H1 (cell line): ENCODE measurements at regions not wholly inside any gene's neighbourhood (a gene's known extent, or its start where the extent isn't known, plus 50 kb on each side); places are given as distances from the start of the nearest gene placed in this dataset.

ENCODE experiments used
- CTCF ChIA-PET: fragments of 300-600 bp; sonication (Branson Sonifier 250); formaldehyde crosslinking; loops from one replicate; lab custom pipeline; 2021; ENCODE audit not compliant: partially characterized antibody; lab: Charles Lee
- POLR2A ChIA-PET: fragments of 300-600 bp; sonication (Branson Sonifier 250); formaldehyde crosslinking; loops from one replicate; lab custom pipeline; 2021; ENCODE audit warnings: inconsistent platforms; ENCODE audit not compliant: partially characterized antibody; lab: Charles Lee
- DNase-seq, 2 experiments: peaks; one replicate each; pipeline versions ENCODE4 v3.0.0 to v3.0.0-alpha.2; 2010 to 2022; ENCODE audit warnings: low spot score in 2 of 2, low read depth in 1 of 2, mixed read lengths in 1 of 2
- FAIRE-seq: peaks from 2 replicates; lab custom pipeline; 2011; peaks lifted over from hg19 to GRCh38; lab: Jason Lieb, UNC
- H2AFZ ChIP-seq: 2 replicates; pipeline ENCODE4 v1.8.1; 2012; ENCODE audit warnings: low read length, inconsistent platforms
- H2AK5ac ChIP-seq: 2 replicates; pipeline ENCODE4 v1.6.1; 2013; ENCODE audit warnings: low read depth, low read length
- H2BK120ac ChIP-seq: replicated peaks from 2 replicates; pipeline ENCODE3; 2013; ENCODE audit warnings: low read depth, low read length, inconsistent platforms
- H2BK12ac ChIP-seq: 2 replicates; pipeline ENCODE4 v1.6.1; 2013; ENCODE audit warnings: low read depth, low read length
- H2BK15ac ChIP-seq: 2 replicates; pipeline ENCODE4 v1.6.1; 2013; ENCODE audit warnings: low read length
- H2BK20ac ChIP-seq: 2 replicates; pipeline ENCODE4 v1.6.1; 2013; ENCODE audit warnings: low read length
- H2BK5ac ChIP-seq: 2 replicates; pipeline ENCODE4 v1.6.1; 2013; ENCODE audit warnings: low read depth, low read length
- H3K14ac ChIP-seq: 2 replicates; pipeline ENCODE4 v1.6.1; 2013; ENCODE audit warnings: inconsistent platforms; ENCODE audit not compliant: insufficient read length
- H3K18ac ChIP-seq: 2 replicates; pipeline ENCODE4 v1.6.1; 2013; ENCODE audit warnings: low read length; ENCODE audit errors: extremely low read depth
- H3K23ac ChIP-seq: 2 replicates; pipeline ENCODE4 v1.6.1; 2013; ENCODE audit warnings: inconsistent platforms; ENCODE audit not compliant: insufficient read length
- H3K23me2 ChIP-seq: 2 replicates; pipeline ENCODE4 v1.6.1; 2013; ENCODE audit warnings: low read depth, low read length
- H3K27ac ChIP-seq: 2 replicates; pipeline ENCODE4 v1.6.1; 2011; ENCODE audit warnings: low read depth, low read length, inconsistent platforms
- H3K27me3 ChIP-seq, 4 experiments: replicated peaks in 1 of 4; 1 replicate in 1 of 4; 2 replicates in 3 of 4; pipeline versions ENCODE4 v1.6.1 to v1.8.1; 2011 to 2013; ENCODE audit warnings: low read length in 3 of 4, mild to moderate bottlenecking in 3 of 4, inconsistent platforms in 2 of 4, mixed read lengths in 2 of 4, moderate library complexity in 1 of 4; ENCODE audit not compliant: control insufficient read depth in 3 of 4, insufficient read depth in 3 of 4; ENCODE audit errors: extremely low read depth in 1 of 4
- H3K36me3 ChIP-seq, 4 experiments: 2 replicates each; pipeline versions ENCODE4 v1.6.1 to v1.8.1; 2011 to 2013; ENCODE audit warnings: mild to moderate bottlenecking in 4 of 4, low read length in 3 of 4, moderate library complexity in 2 of 4, control low read depth in 1 of 4, inconsistent platforms in 1 of 4; ENCODE audit not compliant: insufficient read depth in 4 of 4, control insufficient read depth in 2 of 4
- H3K4ac ChIP-seq: replicated peaks from 2 replicates; pipeline ENCODE3; 2013; ENCODE audit warnings: low read length, low read depth, mixed read lengths, inconsistent platforms; ENCODE audit not compliant: insufficient read length
- H3K4me1 ChIP-seq, 4 experiments: replicated peaks in 1 of 4; 1 replicate in 1 of 4; 2 replicates in 3 of 4; pipeline versions ENCODE4 v1.6.1 to v1.8.1; 2011 to 2013; ENCODE audit warnings: low read length in 3 of 4, inconsistent platforms in 2 of 4, mixed read lengths in 1 of 4; ENCODE audit not compliant: insufficient read depth in 4 of 4, control insufficient read depth in 3 of 4
- H3K4me2 ChIP-seq, 2 experiments: 2 replicates each; pipeline versions ENCODE4 v1.6.1 to v1.8.1; 2011 to 2013; ENCODE audit warnings: low read depth in 2 of 2, low read length in 2 of 2, control low read depth in 1 of 2, inconsistent platforms in 1 of 2, mild to moderate bottlenecking in 1 of 2; ENCODE audit not compliant: insufficient read depth in 1 of 2
- H3K4me3 ChIP-seq, 4 experiments: fragments of 200-600, 300-600 bp in 1 of 4; sonication (generic), shearing (Covaris generic), sonication (Bioruptor Twin) in 1 of 4; 2 replicates each; pipeline versions ENCODE4 v1.5.1 to v1.8.1; 2011 to 2016; ENCODE audit warnings: low read length in 4 of 4, low read depth in 3 of 4, control low read depth in 2 of 4, inconsistent platforms in 2 of 4, mild to moderate bottlenecking in 2 of 4, mixed read lengths in 1 of 4, moderate library complexity in 1 of 4; ENCODE audit not compliant: insufficient read depth in 2 of 4; ENCODE audit errors: extremely low read depth in 1 of 4
- H3K56ac ChIP-seq: replicated peaks from 2 replicates; pipeline ENCODE3; 2013; ENCODE audit warnings: low read depth, mild to moderate bottlenecking, mixed read lengths, low read length, inconsistent platforms; ENCODE audit not compliant: insufficient read length
- H3K79me1 ChIP-seq: 2 replicates; pipeline ENCODE4 v1.6.1; 2013; ENCODE audit warnings: low read depth, low read length, control low read depth
- H3K79me2 ChIP-seq, 2 experiments: 2 replicates each; pipeline versions ENCODE4 v1.6.1 to v1.8.1; 2012 to 2013; ENCODE audit warnings: low read length in 2 of 2, mild to moderate bottlenecking in 2 of 2, inconsistent platforms in 1 of 2; ENCODE audit not compliant: insufficient read depth in 2 of 2, control insufficient read depth in 1 of 2
- H3K9ac ChIP-seq, 4 experiments: replicated peaks in 1 of 4; 1 replicate in 1 of 4; 2 replicates in 3 of 4; pipeline versions ENCODE4 v1.6.1 to v1.8.1; 2011 to 2013; ENCODE audit warnings: low read depth in 3 of 4, low read length in 3 of 4, control low read depth in 2 of 4, mild to moderate bottlenecking in 2 of 4, moderate library complexity in 2 of 4, inconsistent platforms in 1 of 4; ENCODE audit errors: extremely low read depth in 1 of 4
- H3K9me3 ChIP-seq, 2 experiments: 2 replicates each; pipeline versions ENCODE4 v1.6.1 to v1.8.1; 2012 to 2013; ENCODE audit warnings: mild to moderate bottlenecking in 2 of 2, moderate library complexity in 2 of 2, control low read depth in 1 of 2, inconsistent platforms in 1 of 2, low read depth in 1 of 2, low read length in 1 of 2, mixed read lengths in 1 of 2; ENCODE audit not compliant: insufficient read depth in 2 of 2
- H4K20me1 ChIP-seq, 2 experiments: replicated peaks in 1 of 2; 2 replicates each; pipeline versions ENCODE3 to v1.8.1; 2011 to 2013; ENCODE audit warnings: inconsistent platforms in 2 of 2, low read length in 2 of 2, mild to moderate bottlenecking in 1 of 2; ENCODE audit not compliant: insufficient read depth in 2 of 2, control insufficient read depth in 1 of 2
- H4K5ac ChIP-seq: 2 replicates; pipeline ENCODE4 v1.6.1; 2013; ENCODE audit warnings: low read length, low read depth, mixed read lengths, inconsistent platforms; ENCODE audit not compliant: insufficient read length
- H4K8ac ChIP-seq: 2 replicates; pipeline ENCODE4 v1.8.0; 2013; ENCODE audit warnings: mild to moderate bottlenecking, moderate library complexity, low read length, inconsistent platforms; ENCODE audit not compliant: insufficient read depth; ENCODE audit errors: extremely low read depth
- H4K91ac ChIP-seq: replicated peaks from 2 replicates; pipeline ENCODE3; 2013; ENCODE audit warnings: low read length, mixed read lengths, inconsistent platforms; ENCODE audit not compliant: insufficient read length
- CBX5 ChIP-seq: fragments of 300-800, 300-1000 bp; sonication (generic); IDR thresholded peaks from 2 replicates; pipeline ENCODE4 v1.7.1; 2016; ENCODE audit warnings: antibody characterized with exemption, low read length, low read depth
- KDM5A ChIP-seq: fragments of 200-600 bp; IDR thresholded peaks from 2 replicates; pipeline ENCODE4 v1.7.1; 2012; ENCODE audit warnings: mild to moderate bottlenecking, low read length, inconsistent platforms, mixed read lengths
- SP1 ChIP-seq: IDR thresholded peaks from 2 replicates; pipeline ENCODE4 v1.6.1; 2011; ENCODE audit warnings: low read depth, low read length
- SRF ChIP-seq: IDR thresholded peaks from 2 replicates; pipeline ENCODE4 v1.6.1; 2011; ENCODE audit warnings: mild to moderate bottlenecking, low read depth, low read length, moderate library complexity
- WGBS, 2 experiments: shearing (Covaris generic) in 1 of 2; methylation state at CpG; one replicate each; pipeline versions ENCODE4 v1.1.6 to v1.1.7; 2013 to 2015; ENCODE audit warnings: low lambda C conversion rate in 2 of 2, mixed read lengths in 2 of 2, inconsistent platforms in 1 of 2, low coverage in 1 of 2, missing lambda C conversion rate in 1 of 2; ENCODE audit not compliant: insufficient replicate concordance in 2 of 2, insufficient coverage in 1 of 2, insufficient read length in 1 of 2; ENCODE audit errors: extremely low coverage in 1 of 2, missing lambda C conversion rate in 1 of 2; 5-methylcytosine and 5-hydroxymethylcytosine counted together
- TF ChIP-seq, protein P1 (sequence below): IDR thresholded peaks from 2 replicates; pipeline ENCODE4 v1.6.1; 2012; ENCODE audit warnings: inconsistent platforms

DNA sequence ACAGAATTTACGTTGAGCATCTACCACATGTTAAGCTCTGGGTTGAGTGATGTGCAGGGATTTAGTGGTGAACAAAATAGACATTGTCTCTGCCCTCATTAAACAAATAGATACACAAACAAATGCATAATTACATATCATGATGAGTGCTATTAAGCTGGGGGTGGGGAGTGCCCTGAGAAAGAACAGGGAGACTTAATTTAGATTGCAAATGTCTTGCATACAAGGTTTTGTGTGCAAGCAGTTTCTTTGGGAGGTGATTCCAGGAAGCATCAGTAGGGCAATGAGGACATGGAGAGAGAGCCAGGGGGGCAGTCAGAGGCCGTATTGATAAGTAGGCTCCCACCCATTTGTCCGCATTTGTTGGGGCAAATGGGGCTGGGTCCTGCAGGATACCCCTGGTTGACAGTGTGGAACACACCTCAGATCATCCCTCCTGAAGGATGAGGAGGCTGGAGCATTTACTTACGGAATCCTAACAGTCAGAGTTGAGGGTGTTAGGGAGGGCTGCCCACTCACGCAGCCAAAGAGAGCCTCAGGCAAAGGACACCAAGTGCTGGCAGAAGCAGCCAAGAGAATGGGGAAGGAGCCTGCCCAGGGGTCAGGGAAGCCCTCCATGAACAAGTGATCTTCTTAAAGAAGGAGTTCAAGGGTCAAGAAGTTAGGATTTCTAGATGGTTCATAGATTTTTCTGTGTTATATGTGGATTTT lies 245.9 kb downstream of the BCOR start:
- 60% methylated on average over 5 of the region's 5 CpGs; no CpG with 5 or more reads in 1 of the 2 experiments for WGBS, 2 experiments
- no peaks in the 10 kb centered on the region for H3K79me2 ChIP-seq
- CTCF ChIA-PET: interaction anchor here (0.6 to 2.5 kb wide), 5 partner anchors 12 to 156 kb away, joined by 3 to 7 read pairs (median 4); no protein-coding TSS in a partner anchor

More for the DNA sequence above, 245.9 kb downstream of the BCOR start:
- no peak overlapping the region for H2BK20ac ChIP-seq
- H4K8ac ChIP-seq: no peak overlapping the region
- no peak overlapping the region for H2BK15ac ChIP-seq
- H3K4me2 ChIP-seq: no peak overlapping the region
- H3K4ac ChIP-seq: no peak overlapping the region
- peaks cover 2 to 23% (median 16%) of the 10 kb centered on the region in 4 experiments; a peak in 5 of 7 replicates for H3K4me1 ChIP-seq
- DNase-seq (no peak), FAIRE-seq (no peak)
- H2AK5ac ChIP-seq: no peak overlapping the region
- no peaks in the 10 kb centered on the region for H3K9me3 ChIP-seq
- H2BK120ac ChIP-seq: no peak overlapping the region
- H2AFZ ChIP-seq: no peak overlapping the region
- peak overlapping the region; percentile 71 for H3K18ac ChIP-seq
- peak overlapping the region; percentile 48 for H4K91ac ChIP-seq
- no peaks in the 10 kb centered on the region for H3K36me3 ChIP-seq
- 0 out of 2 replicates have a peak, but pooled peaks cover 1% of the 10 kb centered on the region for H3K23me2 ChIP-seq
- no peaks in the 10 kb centered on the region for H3K79me1 ChIP-seq
- H3K27ac ChIP-seq: no peak overlapping the region
- POLR2A ChIA-PET: interaction anchor here (1.1 kb wide), 1 partner anchor 8 kb away, joined by 3 read pairs; no protein-coding TSS in a partner anchor
- no peak overlapping the region for H2BK5ac ChIP-seq
- H3K56ac ChIP-seq: no peak overlapping the region
- H2BK12ac ChIP-seq: peak overlapping the region; percentile 84; the same call in 1 of the 2 replicates
- TF ChIP-seq, protein P1, sequence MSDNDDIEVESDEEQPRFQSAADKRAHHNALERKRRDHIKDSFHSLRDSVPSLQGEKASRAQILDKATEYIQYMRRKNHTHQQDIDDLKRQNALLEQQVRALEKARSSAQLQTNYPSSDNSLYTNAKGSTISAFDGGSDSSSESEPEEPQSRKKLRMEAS: no peak
- TF ChIP-seq SP1 (no peak), CBX5 (no peak), KDM5A (no peak), SRF (no peak)
- no peak overlapping the region for H4K5ac ChIP-seq
- no peak overlapping the region for H3K4me3 ChIP-seq
- no peak overlapping the region for H3K14ac ChIP-seq
- no peak overlapping the region for H3K9ac ChIP-seq
- H3K27me3 ChIP-seq: no peaks in the 10 kb centered on the region
- H3K23ac ChIP-seq: no peak overlapping the region
- no peaks in the 10 kb centered on the region for H4K20me1 ChIP-seq
